OCI-LY1 (cell line): ENCODE measurements at regions not wholly inside any gene's neighbourhood (a gene's known extent, or its start where the extent isn't known, plus 50 kb on each side); places are given as distances from the start of the nearest gene placed in this dataset.

Source experiments
- CTCF ChIP-seq: fragments of 200-600 bp; sonication (generic), shearing (Covaris generic); IDR thresholded peaks from 2 replicates; pipeline ENCODE4 v1.5.1; 2017; ENCODE audit warnings: mild to moderate bottlenecking, antibody characterized with exemption, low read length, moderate library complexity, mixed read lengths
- EZH2 ChIP-seq: fragments of 200-600 bp; sonication (generic), shearing (Covaris generic); IDR thresholded peaks from 2 replicates; pipeline ENCODE4 v1.8.0; 2017; ENCODE audit warnings: borderline replicate concordance, mixed run types, mild to moderate bottlenecking, antibody characterized with exemption, low read length, moderate library complexity, mixed read lengths

DNA sequence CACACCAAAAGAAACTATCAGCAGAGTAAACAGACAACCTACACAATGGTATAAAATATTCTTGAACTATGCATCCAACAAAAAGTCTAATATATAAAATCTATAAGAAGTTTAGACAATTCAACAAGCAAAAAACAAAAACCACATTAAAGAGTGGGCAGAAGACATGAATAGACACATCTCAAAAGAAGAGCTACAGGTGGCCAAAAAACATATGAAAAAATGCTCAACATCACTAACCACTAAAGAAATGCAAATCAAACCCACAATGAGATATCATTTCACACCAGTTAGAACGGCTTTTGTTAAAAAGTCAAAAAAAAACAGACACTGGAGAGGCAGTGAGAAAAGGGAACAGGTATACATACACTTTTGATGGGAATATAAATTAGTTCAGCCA is 348.9 kb upstream of the MAF start:
- TF ChIP-seq CTCF (no peak), EZH2 (no peak)
